ENCODE measurements at regions not wholly inside any gene's neighbourhood (a gene's known extent, or its start where the extent isn't known, plus 50 kb on each side); places are given as distances from the start of the nearest gene placed in this dataset.

DNA sequence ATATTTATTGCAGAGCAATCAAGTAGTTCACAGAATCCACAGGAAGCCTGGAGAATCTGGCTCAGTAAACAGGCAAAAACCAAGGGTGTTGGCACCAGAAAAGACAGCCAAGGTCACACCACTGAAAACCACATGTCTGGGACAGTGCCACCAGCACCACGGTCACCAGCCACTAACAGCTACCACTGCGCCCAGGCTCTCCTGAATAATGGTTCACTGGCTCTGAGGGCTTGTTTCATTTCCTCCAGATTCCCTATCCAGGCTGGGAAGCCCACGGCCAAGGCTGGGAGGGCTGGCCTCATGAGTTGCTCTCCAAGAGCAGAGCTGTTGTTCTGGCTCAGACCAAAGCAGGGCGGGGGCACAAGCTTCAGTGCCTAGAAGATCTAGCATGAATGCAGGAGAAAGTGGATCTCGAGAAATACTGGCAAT is 54.5 kb upstream of the PTGFRN start:
- Histone ChIP-seq H3K27me3 (ENCODE audit: insufficient read depth, low read length) (no peaks in the 10 kb centered on the region), H3K18ac (ENCODE audit: insufficient read length, low read depth, low read length) (no peak overlapping the region), H3K9ac (ENCODE audit: extremely low read depth, insufficient read length, low read length) (no peak overlapping the region), H3K4ac (ENCODE audit: low read depth, low read length) (no peak overlapping the region), H4K8ac (replicated peaks; ENCODE audit: insufficient read length, low read depth, low read length) (no peak overlapping the region), H3K23ac (ENCODE audit: insufficient read length, low read depth, low read length) (no peak overlapping the region), H2BK20ac (ENCODE audit: low read depth, low read length, poor library complexity, severe bottlenecking) (no peak overlapping the region), H3K56ac (ENCODE audit: insufficient read length, low read depth, low read length) (no peak overlapping the region), H3K79me2 (ENCODE audit: insufficient read depth, low read length) (no peaks in the 10 kb centered on the region), H2AK5ac (ENCODE audit: insufficient read length, low read length) (no peak overlapping the region), H4K91ac (ENCODE audit: insufficient read length, low read depth, low read length) (no peak overlapping the region), H3T11ph (ENCODE audit: low read length) (no peak overlapping the region), H2BK15ac (ENCODE audit: low read depth, low read length) (no peak overlapping the region), H3K27ac (ENCODE audit: insufficient read length, low read depth, low read length) (no peak overlapping the region), H4K20me1 (ENCODE audit: control insufficient read depth, insufficient read depth, insufficient read length) (no peaks in the 10 kb centered on the region), H4K5ac (ENCODE audit: insufficient read length, low read depth, low read length) (no peak overlapping the region), H2BK5ac (ENCODE audit: insufficient read length, low read length) (no peak overlapping the region), H3K9me3 (ENCODE audit: control insufficient read depth, low read depth, low read length) (no peaks in the 10 kb centered on the region), H3K4me2 (ENCODE audit: insufficient read depth, insufficient read length, low read length) (no peak overlapping the region), H3K23me2 (ENCODE audit: insufficient read length, low read depth, low read length, poor library complexity, severe bottlenecking) (no peaks in the 10 kb centered on the region), H2BK120ac (ENCODE audit: low read depth, low read length, poor library complexity, severe bottlenecking) (no peak overlapping the region), H3K79me1 (ENCODE audit: insufficient read depth, low read depth, low read length, poor library complexity, severe bottlenecking) (no peaks in the 10 kb centered on the region), H2BK12ac (ENCODE audit: insufficient read length, low read depth, low read length) (no peak overlapping the region), H3K14ac (ENCODE audit: insufficient read depth, low read length) (0 out of 2 replicates have a peak overlapping the region, but pooled peaks have one; percentile 8), H3K4me1 (ENCODE audit: insufficient read depth, low read length) (peaks cover 15% of the 10 kb centered on the region; the same call in 1 of the 2 replicates), H2AFZ (ENCODE audit: low read length) (no peak overlapping the region)
- peaks cover 4% of the 10 kb centered on the region in 2 experiments; a peak in 2 of 5 replicates for H3K9me3 Mint-ChIP-seq
- DNase-seq, result no peak
- WGBS (ENCODE audit: extremely low coverage, insufficient read length, low lambda C conversion rate), result no CpG with 5 or more reads among the region's 5 CpGs
- H3K4me1 Mint-ChIP-seq, result peaks cover 59 to 67% of the 10 kb centered on the region in 2 experiments
- peak overlapping the region; percentile 72 to 94 (median 93) for H3K27ac Mint-ChIP-seq
- peaks cover 0 to 3% (median 0%) of the 10 kb centered on the region in 3 experiments; a peak in 1 of 7 replicates for H3K36me3 Mint-ChIP-seq (ENCODE audit: insufficient read depth in 1 of 3, low read depth in 3 of 3)
- peaks cover 2% of the 10 kb centered on the region; the same call in 1 of the 2 replicates for H3K27me3 Mint-ChIP-seq (ENCODE audit: low read depth)
- TF ChIP-seq, protein P1, sequence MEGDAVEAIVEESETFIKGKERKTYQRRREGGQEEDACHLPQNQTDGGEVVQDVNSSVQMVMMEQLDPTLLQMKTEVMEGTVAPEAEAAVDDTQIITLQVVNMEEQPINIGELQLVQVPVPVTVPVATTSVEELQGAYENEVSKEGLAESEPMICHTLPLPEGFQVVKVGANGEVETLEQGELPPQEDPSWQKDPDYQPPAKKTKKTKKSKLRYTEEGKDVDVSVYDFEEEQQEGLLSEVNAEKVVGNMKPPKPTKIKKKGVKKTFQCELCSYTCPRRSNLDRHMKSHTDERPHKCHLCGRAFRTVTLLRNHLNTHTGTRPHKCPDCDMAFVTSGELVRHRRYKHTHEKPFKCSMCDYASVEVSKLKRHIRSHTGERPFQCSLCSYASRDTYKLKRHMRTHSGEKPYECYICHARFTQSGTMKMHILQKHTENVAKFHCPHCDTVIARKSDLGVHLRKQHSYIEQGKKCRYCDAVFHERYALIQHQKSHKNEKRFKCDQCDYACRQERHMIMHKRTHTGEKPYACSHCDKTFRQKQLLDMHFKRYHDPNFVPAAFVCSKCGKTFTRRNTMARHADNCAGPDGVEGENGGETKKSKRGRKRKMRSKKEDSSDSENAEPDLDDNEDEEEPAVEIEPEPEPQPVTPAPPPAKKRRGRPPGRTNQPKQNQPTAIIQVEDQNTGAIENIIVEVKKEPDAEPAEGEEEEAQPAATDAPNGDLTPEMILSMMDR (conservative IDR thresholded peaks at IDR 0.05), result no peak
- H3K4me3 Mint-ChIP-seq, result 0 out of 5 replicates have a peak overlapping the region, but pooled peaks of 1 of the 2 experiments have one; percentile 51

All from H9 (cell line).